Amniotic stem cell (primary cell): ENCODE measurements at regions not wholly inside any gene's neighbourhood (a gene's known extent, or its start where the extent isn't known, plus 50 kb on each side); places are given as distances from the start of the nearest gene placed in this dataset.

ENCODE experiments used
- DNase-seq: peaks from one replicate; lab custom pipeline; 2025; lab: John Stamatoyannopoulos, UW

GRCh38 chr15:62946940-62947339, 95.6 kb upstream of the TPM1 start:
- no peak for DNase-seq

- no peak for DNase-seq
Measured at GRCh38 chr15:62950462-62950931, 92.0 kb upstream of the TPM1 start.

GRCh38 chr15:62951481-62951880, 91.1 kb upstream of the TPM1 start:
- DNase-seq, result no peak

- DNase-seq, result no peak
Measured at GRCh38 chr15:62953021-62953420, 89.5 kb upstream of the TPM1 start.

- no peak for DNase-seq
Measured at GRCh38 chr15:62953496-62954045, 89.0 kb upstream of the TPM1 start.

- no peak for DNase-seq
Measured at GRCh38 chr15:62957130-62957529, 85.4 kb upstream of the TPM1 start.

- no peak for DNase-seq
Measured at GRCh38 chr15:62958528-62959363, 83.8 kb upstream of the TPM1 start.

GRCh38 chr15:62961134-62961533, 81.4 kb upstream of the TPM1 start:
- no peak for DNase-seq

- no peak for DNase-seq
Measured at GRCh38 chr15:62962101-62962995, 80.2 kb upstream of the TPM1 start.

GRCh38 chr15:62964251-62964650, 78.3 kb upstream of the TPM1 start:
- DNase-seq, result no peak

GRCh38 chr15:62966294-62967078, 76.1 kb upstream of the TPM1 start:
- no peak for DNase-seq

- no peak for DNase-seq
Measured at GRCh38 chr15:62968699-62969098, 73.8 kb upstream of the TPM1 start.

- DNase-seq, result no peak
Measured at GRCh38 chr15:62969442-62970089, 73.0 kb upstream of the TPM1 start.

GRCh38 chr15:62972814-62973213, 69.7 kb upstream of the TPM1 start:
- no peak for DNase-seq

GRCh38 chr15:62975515-62975914, 67.0 kb upstream of the TPM1 start:
- no peak for DNase-seq

- peak; percentile 85 for DNase-seq
Measured at GRCh38 chr15:62976301-62976881, 66.2 kb upstream of the TPM1 start.

- no peak for DNase-seq
Measured at GRCh38 chr15:62977952-62978811, 64.4 kb upstream of the TPM1 start.

GRCh38 chr15:62979252-62979651, 63.3 kb upstream of the TPM1 start:
- no peak for DNase-seq

- no peak for DNase-seq
Measured at GRCh38 chr15:62981071-62981470, 61.5 kb upstream of the TPM1 start.

- no peak for DNase-seq
Measured at GRCh38 chr15:62983956-62984355, 58.6 kb upstream of the TPM1 start.
